NOMO-1 (cell line): ENCODE measurements at regions not wholly inside any gene's neighbourhood (a gene's known extent, or its start where the extent isn't known, plus 50 kb on each side); places are given as distances from the start of the nearest gene placed in this dataset.
"Not testable (repeated sequence)": the region's sequence is repeated elsewhere in the genome, so short reads cannot be mapped to it uniquely, and the experiment has no call there.

Experiments used
- DNase-seq, 2 experiments: peaks; one replicate each; lab custom pipeline; 2025; ENCODE audit not compliant: unreplicated experiment in 2 of 2; lab: John Stamatoyannopoulos, UW

DNA sequence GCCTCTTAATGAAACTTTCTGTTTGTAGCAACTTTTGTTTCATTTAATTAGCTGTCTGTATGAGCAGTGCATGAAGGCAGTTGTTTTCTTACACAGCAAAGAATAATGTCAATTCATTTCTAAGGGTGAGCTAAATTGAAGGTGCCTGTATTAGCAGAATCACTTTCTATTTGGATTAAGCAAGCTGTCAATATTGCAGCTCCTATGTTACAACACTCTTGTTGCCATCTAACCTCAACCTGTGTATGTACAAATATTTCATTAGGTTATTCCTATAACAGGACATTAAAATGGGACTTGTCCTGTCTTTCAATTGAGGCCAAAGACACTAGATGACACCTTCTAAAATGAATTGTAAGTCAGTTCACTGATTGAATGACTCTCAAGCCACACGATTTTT is 647.5 kb downstream of the UTRN start:
- no peak for DNase-seq

DNA sequence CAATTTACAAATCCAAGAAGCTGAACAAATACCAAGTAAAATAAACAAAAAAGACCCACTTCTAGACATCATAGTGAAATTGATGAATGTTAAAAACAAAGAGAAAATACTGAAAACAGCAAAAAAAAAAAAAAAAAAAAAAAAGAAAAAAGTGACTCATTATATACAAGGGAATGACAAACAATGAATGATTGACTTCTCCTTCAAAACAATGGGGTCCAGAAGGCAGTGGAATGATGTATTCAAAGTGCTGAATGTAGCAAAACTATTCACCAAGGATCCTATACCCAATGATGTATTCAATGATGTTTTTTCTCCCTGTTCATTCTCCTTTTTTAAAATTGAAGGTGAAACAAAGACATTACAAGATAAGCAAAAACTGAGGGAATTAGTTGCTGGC is 650.0 kb downstream of the UTRN start:
- no peak for DNase-seq

DNA sequence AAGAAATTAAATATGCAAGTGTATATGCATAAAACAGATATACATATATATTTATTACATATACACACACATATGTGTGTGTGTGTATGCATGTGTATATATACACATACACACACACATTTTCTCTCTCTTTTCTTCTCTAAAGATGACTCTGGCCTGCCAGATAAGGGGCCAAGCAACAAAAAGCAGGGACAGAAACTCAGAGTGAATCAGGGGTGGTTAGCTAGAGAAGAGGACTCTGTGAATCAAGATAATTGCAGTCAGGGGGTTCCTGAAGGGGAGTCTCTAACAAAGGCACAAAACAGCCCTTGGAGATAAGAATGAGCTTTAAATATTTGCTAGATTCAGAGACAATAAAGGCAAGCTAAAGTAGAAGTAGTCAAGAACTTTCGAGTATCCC is 650.5 kb downstream of the UTRN start:
- DNase-seq, result no peak

DNA sequence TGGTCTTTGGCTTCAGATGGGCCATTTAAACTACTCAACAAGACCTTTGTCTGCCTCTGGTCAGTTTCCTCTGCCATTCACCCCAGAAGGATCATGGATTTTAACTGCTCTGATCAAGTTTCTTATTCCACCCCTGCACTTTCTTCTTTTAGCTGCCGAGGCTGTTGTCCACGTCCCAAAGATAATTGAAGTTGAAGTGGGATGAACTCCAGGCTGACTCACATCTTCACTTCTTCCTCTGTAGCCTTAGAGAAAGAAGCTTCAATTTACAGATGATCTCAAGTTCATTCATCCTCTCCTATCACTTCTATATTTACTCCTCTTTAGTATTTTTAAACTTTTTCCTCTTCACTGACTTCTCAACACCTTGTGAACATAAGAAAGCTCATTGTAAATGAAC is 651.6 kb downstream of the UTRN start:
- no peak for DNase-seq

DNA sequence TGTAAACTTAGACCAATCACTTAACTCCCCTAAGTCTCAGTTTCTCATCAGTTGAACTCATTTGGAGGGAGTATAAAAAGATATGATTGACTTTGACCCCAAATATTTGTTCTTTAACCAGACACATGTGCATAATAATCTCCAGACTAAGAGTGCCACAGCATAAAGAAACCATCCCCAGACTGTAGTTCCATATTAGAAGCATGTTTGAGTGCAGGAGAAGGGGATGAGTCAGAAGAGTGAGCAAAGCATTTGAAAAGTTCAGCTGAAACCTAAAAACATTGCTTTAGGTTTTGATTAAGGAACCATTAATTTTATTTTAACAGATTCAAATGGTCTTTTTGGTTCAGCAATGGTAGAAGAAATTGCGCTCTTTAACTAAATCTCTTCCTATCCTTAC is 654.8 kb downstream of the UTRN start:
- DNase-seq, result no peak

DNA sequence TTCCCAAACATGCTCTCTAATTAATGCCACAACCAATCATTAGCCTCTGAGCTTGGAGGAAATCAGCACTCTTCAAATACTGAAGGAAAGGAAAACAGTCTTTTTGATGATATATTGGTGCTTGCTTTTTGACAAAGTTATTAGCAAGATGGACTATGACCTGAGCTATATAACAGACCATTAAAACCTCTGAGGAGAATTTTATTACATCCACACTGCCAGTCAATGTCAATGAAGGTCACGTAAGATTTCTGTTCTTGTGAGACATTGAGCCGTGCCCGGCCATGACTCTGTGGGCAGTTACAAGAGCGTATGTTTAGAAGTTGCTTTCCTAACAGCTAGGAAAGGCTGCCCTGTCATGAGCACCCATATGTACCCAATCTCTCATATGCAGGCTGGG is 659.0 kb downstream of the UTRN start:
- no peak for DNase-seq

DNA sequence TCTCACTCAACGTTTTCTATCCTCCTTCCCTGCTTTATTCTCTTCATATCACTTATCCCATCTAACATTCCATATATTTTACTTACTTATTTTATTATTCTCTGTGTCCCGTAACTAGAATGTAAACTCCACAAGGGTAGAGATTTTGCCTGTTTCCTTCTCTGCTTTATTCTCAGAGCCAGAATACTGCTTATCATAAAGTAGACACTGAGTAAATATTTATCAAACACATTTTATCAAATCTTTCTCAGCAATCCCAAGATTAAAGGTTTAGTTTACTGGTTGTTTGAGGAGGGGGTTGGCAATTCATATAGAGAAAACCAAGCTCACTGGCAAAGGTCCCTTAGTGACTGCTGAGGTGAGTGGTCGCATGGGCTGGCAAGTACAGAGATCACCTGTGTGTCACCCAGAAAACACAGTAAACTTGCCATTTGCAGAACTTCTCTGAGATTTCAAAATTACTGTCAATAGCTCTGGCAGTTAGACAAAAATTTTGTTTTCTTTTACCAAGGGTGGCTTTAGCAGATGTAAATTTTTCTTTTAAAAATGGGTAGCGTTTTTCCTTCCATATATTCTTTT is 662.4 kb downstream of the UTRN start:
- no peak for DNase-seq

DNA sequence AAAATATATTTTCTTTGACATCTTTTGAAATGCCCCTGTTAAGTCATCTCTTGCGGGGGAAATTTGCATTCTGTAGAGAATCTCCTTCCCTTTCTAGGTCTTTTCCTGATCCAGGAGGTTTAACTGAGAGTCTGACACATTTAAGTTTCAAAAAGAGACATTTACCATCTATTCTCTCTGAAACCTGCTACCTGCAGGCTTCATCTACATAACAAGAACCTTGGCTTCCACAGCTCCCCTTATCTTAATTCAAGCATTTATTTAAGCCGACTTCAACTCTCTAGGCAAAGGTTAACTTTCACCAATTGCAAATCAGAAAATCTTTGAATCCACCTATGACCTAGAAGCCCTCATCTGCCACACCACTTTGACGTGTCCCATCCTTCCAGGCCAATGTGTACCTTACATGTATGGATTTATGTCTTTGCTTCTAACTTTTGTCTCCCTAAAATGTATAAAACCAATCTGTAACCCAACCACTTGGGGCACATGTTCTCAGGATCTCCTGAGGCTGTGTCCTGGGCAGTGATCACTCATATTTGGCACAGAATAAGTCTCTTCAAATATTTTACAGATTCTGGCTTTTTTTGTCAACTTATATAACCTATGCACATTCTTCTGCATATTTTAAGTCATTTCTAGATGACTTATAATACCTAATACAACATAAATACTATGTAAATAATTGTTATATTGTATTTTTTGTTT is 666.7 kb downstream of the UTRN start:
- DNase-seq, result no peak

DNA sequence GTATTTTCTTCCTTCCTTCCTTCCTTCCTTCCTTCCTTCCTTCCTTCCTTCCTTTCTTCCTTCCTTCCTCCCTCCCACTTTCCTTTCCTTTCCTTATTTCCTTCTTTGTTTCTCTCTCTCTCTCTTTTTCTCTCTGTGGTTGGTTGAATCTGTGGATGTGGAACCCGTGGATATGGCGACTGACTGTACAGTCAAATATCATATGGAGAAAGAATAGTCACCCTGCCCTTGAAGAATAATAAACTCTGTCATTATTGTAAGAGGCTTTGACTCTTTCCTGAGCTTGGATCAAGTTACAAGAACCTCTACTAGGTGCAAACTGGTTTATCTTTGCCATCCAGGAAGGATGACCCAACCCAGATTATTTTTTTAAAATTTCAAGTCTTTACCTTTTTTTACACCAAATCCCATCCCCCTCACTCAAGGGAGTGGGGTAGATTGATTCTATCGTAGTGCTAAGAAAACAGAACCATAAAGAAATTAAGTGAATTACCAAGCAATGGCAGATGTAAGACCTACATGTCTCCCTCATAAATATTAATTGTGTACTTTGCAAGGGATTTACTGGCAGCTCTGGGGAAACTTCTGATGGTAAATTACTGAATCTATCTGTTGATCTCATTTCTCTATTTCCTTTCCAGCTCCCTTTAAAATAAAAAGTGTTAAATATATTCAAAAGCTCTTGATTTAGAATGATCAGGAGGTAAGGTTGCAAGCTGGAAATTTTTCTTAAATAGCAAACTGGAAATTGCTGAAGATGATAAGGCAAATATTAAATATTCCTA is 667.5 kb downstream of the UTRN start:
- no peak for DNase-seq

DNA sequence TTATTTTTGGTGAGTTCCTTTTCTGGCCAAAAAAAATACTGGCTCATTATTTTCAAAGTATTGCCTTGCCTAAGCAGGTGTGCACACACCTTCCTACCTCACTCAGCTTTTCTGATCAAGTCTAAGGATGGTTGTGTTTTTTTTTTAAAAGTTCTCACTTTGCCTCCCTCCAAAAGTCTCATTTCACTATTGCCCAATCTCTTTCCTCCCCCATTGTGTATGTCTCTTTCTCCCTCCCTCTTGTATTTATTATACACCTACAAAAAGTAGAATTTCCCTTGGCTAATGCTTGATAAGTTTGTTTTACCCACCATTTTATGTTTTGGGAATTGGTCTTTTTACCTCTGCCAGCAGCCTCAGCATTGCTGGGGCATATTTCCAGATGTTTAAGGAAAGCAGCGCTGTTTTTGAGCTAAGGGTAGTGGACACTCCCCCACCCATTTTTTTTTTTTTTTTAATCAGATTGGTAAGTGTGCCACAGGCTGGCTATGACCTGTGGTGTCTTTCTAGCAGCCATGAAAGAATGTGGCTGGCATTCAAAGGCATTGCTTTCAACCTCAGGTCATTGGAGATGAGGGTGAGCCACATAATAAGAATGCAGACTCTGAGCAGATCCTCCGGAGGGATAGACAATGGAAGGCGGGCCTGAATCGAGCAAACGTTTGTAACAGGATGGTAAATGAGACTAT is 668.6 kb downstream of the UTRN start:
- DNase-seq, result no peak

DNA sequence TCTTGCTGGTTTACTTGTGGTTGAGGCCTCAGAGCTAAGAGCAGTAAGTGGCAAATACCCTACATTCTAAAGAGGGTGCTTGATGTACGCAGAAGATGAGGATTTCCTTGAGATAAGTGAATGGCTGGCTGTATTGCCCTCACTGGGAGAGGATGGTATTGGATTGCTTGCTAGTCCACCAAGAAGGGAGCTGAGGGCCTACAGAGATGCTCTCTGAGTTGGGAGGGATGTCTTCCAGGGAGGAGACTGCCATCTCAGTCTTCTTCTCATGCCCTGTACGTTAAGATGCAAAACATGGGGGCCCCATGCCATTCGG is 669.1 kb downstream of the UTRN start:
- no peak for DNase-seq

DNA sequence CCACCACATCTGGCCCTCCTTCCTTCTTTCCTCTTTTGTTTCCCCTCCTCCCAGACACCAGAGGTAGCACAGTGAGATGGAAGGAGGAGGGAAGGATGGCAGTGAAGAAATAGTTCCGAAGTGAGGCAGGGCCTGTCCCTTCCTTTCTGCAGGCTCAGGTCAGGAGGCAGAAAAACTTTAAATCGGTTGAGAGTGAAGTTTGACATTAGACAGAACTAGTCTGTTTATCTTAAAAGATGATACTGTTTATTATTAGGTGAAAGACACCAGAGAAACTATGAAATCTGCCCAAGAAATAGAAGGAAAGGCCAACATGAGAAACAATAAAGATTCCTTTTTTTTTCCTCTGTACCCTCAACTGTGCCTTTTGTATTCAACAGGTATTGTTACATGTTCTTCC is 670.3 kb downstream of the UTRN start:
- DNase-seq, result no peak

DNA sequence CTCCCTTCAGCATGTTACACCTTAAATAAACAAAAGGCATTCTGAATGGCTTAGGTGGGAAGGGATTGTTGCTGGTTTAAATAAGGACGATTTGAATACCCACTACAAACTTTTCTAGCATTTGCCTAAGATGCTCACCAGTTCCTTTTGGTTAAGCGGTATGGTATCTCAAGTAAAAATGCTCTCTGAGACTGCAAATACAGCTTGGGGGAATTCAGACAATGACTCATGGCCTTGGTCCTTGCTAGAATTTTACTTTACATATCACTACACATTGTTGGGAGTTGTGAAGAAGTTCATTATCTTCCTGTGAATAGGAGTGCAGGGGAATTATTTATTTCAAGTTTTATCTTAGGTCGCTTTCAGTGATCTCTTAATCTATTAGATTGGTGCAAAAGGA is 670.7 kb downstream of the UTRN start:
- DNase-seq, result no peak

DNA sequence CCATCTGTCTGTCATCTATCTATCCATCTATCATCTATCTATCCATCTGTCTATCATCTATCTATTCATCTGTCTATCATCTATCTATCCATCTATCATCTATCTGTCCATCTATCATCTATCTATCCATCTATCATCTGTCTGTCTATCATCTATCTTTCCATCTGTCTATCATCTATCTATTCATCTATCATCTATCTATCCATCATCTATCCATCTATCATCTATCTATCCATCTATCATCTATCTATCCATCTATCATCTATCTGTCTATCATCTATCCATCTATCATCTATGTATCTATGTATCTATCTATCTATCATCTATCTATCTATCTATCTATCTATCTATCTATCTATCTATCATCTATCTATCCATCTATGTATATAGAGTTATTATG is 671.6 kb downstream of the UTRN start:
- DNase-seq, result not testable (repeated sequence)

DNA sequence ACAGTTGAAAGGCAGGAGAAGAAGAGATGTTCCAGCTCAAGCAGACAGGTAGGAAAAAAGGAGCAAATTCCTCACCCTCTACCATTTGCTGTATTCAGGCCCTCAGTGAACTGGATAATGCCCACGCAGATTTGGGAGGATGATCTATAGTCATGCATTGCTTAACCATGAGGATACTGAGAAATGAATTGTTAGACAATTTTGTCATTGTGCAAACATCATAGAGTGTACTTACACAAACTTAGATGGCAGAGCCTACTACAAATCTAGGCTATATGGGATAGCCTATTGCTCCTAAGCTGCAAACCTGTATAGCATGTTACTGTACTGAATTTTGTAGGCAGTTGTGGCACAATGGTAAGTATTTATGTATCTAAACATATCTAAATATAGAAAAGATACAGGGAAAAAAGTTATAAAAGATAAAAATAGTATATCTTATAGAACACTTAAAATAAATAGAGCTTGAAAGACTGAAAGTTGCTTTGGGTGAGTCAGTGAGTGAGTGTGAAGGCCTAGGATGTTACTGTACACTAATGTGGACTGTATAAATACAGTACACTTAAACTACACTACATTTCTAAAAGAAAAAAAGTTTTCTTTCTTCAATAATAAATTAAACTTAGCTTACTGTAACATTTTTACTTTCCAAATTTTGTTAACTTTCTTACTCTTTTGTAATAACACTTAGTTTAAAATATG is 672.3 kb downstream of the UTRN start:
- DNase-seq, result no peak

DNA sequence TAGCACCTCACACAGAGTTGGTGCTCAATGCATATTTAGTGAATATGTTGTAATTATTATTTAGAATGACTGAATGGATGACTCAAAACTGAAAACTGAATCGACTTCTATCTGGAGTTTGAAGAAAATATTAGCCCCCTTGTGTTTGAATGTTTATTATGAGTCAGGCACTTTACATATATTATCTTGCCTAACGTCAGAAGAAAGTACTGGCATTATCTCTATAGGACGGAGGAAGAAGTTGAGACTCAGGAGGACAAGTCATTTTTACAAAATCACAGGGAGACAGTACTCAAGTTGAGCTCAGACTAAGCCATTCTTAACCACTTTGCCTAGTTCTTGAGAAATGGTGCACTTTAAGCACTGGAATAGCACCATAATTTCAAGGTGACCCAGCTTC is 684.0 kb downstream of the UTRN start:
- no peak for DNase-seq

DNA sequence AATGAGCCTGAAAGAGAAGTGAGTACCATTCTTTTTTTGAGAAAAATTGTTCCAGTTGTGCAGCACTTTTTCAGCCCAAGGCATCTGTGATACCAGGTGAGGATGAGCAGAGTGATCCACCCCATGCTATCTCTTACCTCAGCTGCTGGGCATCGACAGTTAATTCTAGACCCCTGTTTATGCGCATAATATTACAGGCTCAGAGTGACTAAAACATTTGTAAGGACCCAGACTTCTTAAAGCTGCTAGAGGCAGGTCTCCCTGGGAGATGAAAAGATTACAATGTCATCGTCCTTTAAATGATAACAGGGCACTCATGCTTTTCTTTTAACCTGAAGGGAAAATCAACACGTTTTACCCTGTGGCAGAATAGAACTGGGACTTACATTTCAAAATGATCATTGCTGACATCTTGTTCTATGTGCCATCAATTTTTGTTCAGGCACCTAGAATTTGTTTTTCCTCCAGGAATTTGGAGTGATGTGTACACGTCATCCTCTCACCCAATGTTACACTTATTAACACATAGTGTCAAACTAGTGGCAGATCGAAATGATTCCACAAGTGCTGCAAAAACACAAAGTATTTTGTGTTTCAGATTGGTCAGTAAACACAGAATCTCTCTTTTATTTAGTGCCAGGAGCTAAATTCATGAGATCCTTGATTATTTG is 684.6 kb downstream of the UTRN start:
- DNase-seq, result no peak

DNA sequence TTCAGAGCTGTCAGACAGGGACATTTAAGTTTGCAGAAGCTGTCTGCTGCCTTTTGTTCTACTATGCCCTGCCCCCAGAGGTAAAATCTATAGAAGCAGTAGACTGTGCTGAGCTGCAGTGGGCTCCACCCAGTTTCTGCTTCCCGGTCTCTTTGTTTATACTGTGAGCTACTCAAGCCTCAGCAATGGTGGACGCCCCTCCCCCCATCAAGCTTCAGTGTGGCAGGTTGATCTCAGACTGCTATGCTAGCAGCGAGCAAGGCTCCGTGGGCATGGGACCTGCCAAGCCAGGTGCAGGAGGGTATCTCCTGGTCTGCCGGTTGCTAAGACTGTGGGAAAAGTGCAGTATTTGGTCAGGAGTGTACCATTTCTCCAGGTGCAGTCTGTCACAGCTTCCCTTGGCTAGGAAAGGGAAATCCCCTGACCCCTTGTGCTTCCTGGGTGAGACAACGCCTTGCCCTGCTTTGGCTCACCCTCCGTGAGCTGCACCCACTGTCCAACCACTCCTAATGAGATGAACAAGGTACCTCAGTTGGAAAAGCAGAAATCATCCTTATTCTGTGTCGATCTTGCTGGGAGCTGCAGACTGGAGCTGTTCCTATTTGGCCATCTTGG is 692.2 kb downstream of the UTRN start:
- not testable (repeated sequence) for DNase-seq

DNA sequence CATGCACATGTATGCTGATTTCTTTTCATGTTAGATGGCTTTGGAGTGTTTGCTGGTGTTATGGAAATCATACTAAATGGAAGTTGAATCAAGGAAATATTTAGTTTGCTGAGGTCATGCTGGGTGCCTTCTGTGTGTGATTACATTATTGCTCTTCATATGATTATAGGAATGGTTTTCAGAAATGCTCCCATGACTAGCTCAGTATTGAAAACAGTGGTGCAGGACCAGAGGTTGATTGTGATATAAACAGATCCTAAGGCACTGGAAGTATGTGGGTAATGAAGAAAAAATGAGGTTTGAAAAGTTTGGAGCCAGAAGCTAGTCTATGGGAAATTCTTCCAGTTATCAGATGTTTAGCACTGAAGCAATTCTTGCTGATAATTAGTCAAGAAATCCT is 693.1 kb downstream of the UTRN start:
- no peak for DNase-seq

DNA sequence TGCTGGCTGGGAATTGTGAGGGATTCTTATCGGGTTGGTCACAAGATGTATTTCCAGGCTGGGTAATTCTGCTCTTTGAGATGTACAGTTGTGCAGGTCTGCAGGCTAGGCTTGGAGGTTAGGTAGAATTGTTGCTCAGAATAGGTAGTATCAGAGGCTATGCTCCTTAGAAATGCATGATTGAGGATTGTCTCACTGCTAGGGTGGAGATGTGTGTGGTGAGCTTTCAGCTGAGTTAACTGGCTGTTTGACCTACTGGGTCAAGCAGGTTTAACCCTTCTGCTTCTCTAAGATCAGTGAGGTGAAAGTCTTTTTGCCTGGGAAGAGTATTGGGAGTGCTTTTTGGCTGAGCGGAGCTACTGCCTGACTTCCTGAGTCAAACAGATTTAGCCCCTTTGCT is 701.1 kb downstream of the UTRN start:
- no peak for DNase-seq
